ENCODE measurements at regions not wholly inside any gene's neighbourhood (a gene's known extent, or its start where the extent isn't known, plus 50 kb on each side); places are given as distances from the start of the nearest gene placed in this dataset.

DNA sequence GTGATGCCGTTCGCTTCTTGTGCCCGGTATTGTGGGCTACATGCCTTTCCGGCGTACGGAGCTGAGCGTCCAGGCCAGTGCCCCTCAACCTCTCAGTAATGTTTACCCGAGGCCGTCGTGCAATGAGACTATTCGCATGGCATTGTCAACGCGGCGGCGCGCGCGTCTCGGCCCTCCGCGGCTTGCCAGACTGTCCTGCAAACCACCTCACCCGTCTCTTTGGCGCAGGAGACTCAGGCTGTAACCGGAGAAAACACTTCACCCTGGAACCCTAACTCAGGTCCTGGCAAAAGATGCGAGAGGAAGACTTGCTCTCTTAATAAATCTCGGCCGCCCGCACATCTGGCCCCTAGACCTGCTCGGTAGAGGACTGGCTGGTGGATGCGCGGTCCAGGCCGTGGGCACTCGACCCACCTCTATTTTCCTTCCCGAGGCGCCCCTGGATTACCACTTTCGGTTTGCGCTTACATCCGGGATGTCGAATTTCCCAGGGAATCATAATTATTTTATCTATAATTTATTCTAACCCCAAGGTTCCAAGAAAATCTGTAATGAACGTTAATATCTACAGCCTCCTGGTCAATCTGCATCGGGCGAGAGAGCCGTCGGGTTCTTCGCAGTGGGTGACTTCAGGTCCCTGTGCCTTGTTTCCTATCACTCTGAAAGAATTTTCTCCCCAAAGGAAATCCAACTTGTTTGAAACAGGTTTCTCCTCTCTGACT lies 71.8 kb upstream of the POLG start:
- ChIA-PET CTCF (interaction anchor here (2.2 kb wide), 1 partner anchor 24 kb away, joined by 7 read pairs; no protein-coding TSS in a partner anchor), POLR2A (no interaction called here)
- TF ChIP-seq, protein P1, sequence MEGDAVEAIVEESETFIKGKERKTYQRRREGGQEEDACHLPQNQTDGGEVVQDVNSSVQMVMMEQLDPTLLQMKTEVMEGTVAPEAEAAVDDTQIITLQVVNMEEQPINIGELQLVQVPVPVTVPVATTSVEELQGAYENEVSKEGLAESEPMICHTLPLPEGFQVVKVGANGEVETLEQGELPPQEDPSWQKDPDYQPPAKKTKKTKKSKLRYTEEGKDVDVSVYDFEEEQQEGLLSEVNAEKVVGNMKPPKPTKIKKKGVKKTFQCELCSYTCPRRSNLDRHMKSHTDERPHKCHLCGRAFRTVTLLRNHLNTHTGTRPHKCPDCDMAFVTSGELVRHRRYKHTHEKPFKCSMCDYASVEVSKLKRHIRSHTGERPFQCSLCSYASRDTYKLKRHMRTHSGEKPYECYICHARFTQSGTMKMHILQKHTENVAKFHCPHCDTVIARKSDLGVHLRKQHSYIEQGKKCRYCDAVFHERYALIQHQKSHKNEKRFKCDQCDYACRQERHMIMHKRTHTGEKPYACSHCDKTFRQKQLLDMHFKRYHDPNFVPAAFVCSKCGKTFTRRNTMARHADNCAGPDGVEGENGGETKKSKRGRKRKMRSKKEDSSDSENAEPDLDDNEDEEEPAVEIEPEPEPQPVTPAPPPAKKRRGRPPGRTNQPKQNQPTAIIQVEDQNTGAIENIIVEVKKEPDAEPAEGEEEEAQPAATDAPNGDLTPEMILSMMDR (IDR thresholded peaks at IDR 0.05; ENCODE audit: control extremely low read depth, extremely low read depth, low read depth, missing control alignments): no peak
- DNase-seq (ENCODE audit: extremely low spot score): no peak

DNA sequence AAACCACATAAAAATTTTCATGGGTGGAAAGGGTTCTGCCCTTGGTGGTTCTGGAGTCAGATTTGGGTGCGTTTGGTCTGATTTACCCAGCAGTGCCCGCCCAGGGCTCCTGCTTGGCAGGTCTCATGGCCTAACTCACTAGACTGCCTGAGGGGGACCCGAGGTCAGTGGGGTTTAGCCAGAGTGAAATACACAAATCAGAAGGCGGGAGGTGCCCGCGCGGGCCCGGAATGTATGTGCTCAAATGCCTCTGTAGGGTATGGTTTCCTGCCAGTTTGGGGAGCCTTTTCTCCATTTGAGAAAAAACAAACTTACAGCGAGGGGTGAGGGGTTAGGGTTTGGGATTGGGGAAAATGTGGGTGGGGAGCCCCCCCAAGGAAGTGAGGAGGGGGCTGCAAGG lies 70.9 kb upstream of the POLG start:
- ChIA-PET POLR2A (no interaction called here), CTCF (interaction anchor here (1.8 kb wide), 1 partner anchor 25 kb away, joined by 7 read pairs; no protein-coding TSS in a partner anchor)
- TF ChIP-seq, protein P1 (IDR thresholded peaks at IDR 0.05; ENCODE audit: control extremely low read depth, extremely low read depth, low read depth, missing control alignments): no peak
- DNase-seq (ENCODE audit: extremely low spot score): no peak

DNA sequence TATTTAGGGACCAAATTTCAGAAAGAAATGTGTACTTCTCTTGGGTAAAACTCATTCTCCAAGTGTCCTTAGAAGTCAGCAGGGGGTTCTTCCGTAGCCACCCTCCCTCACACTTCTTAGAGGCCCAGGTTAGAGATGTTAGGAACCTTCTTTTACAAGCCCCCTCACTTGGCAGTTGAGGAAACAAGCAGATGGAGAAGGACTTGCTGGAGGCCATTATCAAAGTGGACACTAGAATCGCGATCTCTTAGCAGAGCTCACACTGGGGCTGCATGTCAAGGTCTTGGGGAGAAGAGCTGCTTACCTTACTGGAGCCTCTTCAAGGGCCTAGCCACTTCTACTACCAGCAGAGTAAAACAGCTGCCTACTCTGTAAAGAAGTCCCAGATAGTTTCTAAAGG lies 69.4 kb upstream of the POLG start:
- ChIA-PET POLR2A (no interaction called here), CTCF (interaction anchor here (0.9 to 11.1 kb wide), 7 partner anchors 9 to 47 kb away, joined by 3 to 155 read pairs (median 5); no protein-coding TSS in a partner anchor)
- DNase-seq (ENCODE audit: extremely low spot score): no peak
- TF ChIP-seq, protein P1 (IDR thresholded peaks at IDR 0.05; ENCODE audit: control extremely low read depth, extremely low read depth, low read depth, missing control alignments): no peak

DNA sequence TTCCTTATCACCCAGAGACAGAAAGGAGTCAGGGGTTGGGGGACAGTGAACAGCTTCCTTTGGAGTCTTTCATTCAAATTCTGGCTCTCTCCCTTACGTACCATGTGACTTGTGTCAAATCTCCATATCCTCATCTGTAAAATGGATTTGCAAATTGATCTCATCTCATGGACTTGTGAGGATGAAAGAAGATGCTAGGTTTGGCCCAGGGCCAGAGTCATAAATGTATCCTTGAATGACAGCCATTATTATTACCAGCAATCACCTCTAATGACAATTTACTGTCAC lies 67.8 kb upstream of the POLG start:
- TF ChIP-seq, protein P1 (IDR thresholded peaks at IDR 0.05; ENCODE audit: control extremely low read depth, extremely low read depth, low read depth, missing control alignments): no peak
- no peak for DNase-seq (ENCODE audit: extremely low spot score)
- POLR2A ChIA-PET: no interaction called here
- CTCF ChIA-PET: interaction anchor here (1.0 to 11.1 kb wide), 5 partner anchors 10 to 196 kb away, joined by 3 to 155 read pairs (median 8); no protein-coding TSS in a partner anchor

DNA sequence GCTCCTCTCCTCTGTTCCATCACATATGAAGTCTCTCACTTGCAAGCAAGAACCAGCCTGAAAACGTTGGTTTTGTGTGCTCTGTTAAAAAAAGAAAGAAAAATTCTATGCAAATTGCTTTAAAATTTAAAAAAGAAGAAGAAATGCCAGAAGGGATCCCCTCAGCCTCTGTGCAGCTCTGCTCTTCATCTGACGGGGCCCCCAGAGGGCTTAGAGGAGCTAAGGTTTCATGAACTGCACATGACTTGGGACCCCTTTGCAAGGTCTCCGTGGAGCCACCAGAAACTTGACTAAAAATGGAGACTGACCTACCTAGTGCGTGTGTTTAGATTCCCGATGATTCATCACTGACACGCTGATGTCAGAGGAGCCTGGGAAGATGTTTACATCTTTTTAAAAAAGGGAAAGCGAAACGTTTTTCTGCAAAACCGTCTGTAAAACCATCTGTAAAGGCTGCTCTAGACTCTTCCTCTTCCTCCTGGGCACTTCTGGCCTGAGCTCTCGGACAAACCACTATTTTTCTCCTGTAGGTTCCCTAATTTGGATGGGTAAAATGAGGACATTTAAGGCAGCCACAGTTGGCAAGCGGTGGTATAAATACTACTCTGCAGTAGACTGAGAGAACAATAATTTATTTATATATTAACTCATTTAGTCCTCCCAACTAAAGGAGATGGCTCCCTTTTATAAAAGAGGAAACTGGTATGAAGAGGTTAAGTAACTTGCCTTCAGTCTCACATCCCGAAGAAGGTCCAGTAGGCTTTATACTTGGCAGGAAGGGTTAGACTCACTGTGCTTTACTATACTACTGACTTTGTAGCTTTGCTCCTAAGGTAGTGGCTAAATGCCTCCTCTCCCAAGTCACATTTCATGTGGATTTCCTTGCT lies 67.2 kb upstream of the POLG start:
- ChIA-PET CTCF (interaction anchor here (1.0 to 11.1 kb wide), 7 partner anchors 11 to 195 kb away, joined by 3 to 155 read pairs (median 3); no protein-coding TSS in a partner anchor), POLR2A (no interaction called here)
- no peak for DNase-seq (ENCODE audit: extremely low spot score)
- TF ChIP-seq, protein P1 (IDR thresholded peaks at IDR 0.05; ENCODE audit: control extremely low read depth, extremely low read depth, low read depth, missing control alignments): no peak

DNA sequence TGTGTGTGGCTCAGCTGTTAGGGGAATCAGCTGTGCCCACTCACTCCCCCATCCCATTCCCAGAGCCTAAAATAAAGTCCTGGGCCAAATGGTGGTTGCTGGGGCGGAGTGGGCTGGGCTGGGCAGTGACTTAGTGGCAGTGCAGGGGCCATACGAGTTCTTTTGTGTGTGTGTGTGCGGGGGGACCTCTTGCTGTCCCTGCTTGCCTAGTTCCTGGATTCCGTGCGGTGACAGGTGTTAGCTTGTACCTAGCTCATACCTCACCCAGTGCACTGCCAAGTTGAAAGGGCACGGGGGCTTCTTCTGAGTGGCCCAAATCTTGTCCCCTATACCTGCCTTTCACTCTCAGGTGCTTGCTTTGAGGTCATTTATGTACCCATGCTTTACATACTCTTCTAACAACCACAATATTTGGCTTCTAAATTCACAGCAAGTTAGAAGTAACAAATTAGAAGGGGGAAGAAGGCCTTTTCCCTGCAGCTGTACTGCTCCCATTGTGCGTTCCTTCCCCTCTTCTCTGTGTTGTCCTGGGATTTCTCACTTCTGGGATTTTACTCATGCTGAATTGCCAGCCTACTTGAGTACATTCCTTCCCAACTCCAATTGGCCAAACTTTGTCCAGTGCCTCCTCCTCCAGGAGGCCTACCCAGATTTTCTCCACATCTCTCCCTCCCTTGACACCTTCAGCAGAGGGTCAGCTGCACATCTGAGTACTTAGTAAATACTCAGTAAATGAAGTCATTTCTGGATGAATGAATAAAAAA lies 66.3 kb upstream of the POLG start:
- TF ChIP-seq, protein P1 (IDR thresholded peaks at IDR 0.05; ENCODE audit: control extremely low read depth, extremely low read depth, low read depth, missing control alignments): no peak
- ChIA-PET POLR2A (no interaction called here), CTCF (interaction anchor here (0.8 to 11.1 kb wide), 8 partner anchors 9 to 194 kb away, joined by 3 to 155 read pairs (median 5); no protein-coding TSS in a partner anchor)
- DNase-seq (ENCODE audit: extremely low spot score): no peak
